SK-N-SH (cell line): ENCODE measurements at regions not wholly inside any gene's neighbourhood (a gene's known extent, or its start where the extent isn't known, plus 50 kb on each side); places are given as distances from the start of the nearest gene placed in this dataset.

Experiments used
- CTCF ChIA-PET: fragments of 300-600, 350-600 bp; formaldehyde crosslinking; extraction: SDS; loops from one replicate; lab custom pipeline; 2021; lab: Yijun Ruan, JAX
- POLR2A ChIA-PET: fragments of 350-600 bp; sonication (Branson Sonifier 250); formaldehyde crosslinking; extraction: SDS; loops from one replicate; lab custom pipeline; 2020; ENCODE audit warnings: antibody characterized with exemption, inconsistent platforms; lab: Yijun Ruan, JAX
- DNase-seq: peaks from one replicate; pipeline ENCODE4 v3.0.0; 2012
- H2AFZ ChIP-seq: fragments of 200-600 bp; sonication (generic); 2 replicates; pipeline ENCODE4 v1.8.1; 2016; ENCODE audit warnings: antibody characterized with exemption, mild to moderate bottlenecking, low read depth
- H3F3A ChIP-seq: fragments of 200-600 bp; sonication (generic); replicated peaks from 2 replicates; pipeline ENCODE3; 2016; ENCODE audit warnings: antibody characterized with exemption, mild to moderate bottlenecking; ENCODE audit not compliant: insufficient read depth
- H3K27ac ChIP-seq, 2 experiments: fragments of 200-500 bp in 1 of 2; fragments of 200-600 bp in 1 of 2; sonication (Bioruptor generic) in 1 of 2; sonication (generic), shearing (Covaris generic) in 1 of 2; 2 replicates each; pipeline versions ENCODE4 v1.5.1 to v1.6.1; 2014 to 2016; ENCODE audit warnings: low read depth in 2 of 2, inconsistent platforms in 1 of 2, low read length in 1 of 2, mild to moderate bottlenecking in 1 of 2, mixed read lengths in 1 of 2
- H3K27me3 ChIP-seq: fragments of 200-600 bp; sonication (generic), shearing (Covaris generic); 2 replicates; pipeline ENCODE4 v1.6.1; 2016; ENCODE audit warnings: mixed run types; ENCODE audit not compliant: insufficient read depth
- H3K36me3 ChIP-seq, 2 experiments: fragments of 200-500 bp in 1 of 2; fragments of 200-600 bp in 1 of 2; sonication (Bioruptor generic) in 1 of 2; sonication (generic) in 1 of 2; replicated peaks in 1 of 2; 2 replicates each; pipeline versions ENCODE3 to v1.5.1; 2014 to 2016; ENCODE audit warnings: low read length in 1 of 2, mild to moderate bottlenecking in 1 of 2; ENCODE audit not compliant: insufficient read depth in 2 of 2, control insufficient read depth in 1 of 2
- H3K4me1 ChIP-seq, 2 experiments: fragments of 200-500 bp in 1 of 2; fragments of 200-600 bp in 1 of 2; sonication (Bioruptor generic) in 1 of 2; sonication (generic), shearing (Covaris generic) in 1 of 2; 2 replicates each; pipeline versions ENCODE4 v1.5.1 to v1.6.1; 2014 to 2016; ENCODE audit warnings: low read depth in 1 of 2, low read length in 1 of 2, mixed run types in 1 of 2; ENCODE audit not compliant: insufficient read depth in 2 of 2, control insufficient read depth in 1 of 2
- H3K4me2 ChIP-seq: fragments of 200-600 bp; sonication (generic), shearing (Covaris generic); 2 replicates; pipeline ENCODE4 v1.6.1; 2017; ENCODE audit warnings: mixed run types
- H3K4me3 ChIP-seq, 2 experiments: fragments of 200-500 bp in 1 of 2; fragments of 200-600 bp in 1 of 2; sonication (Bioruptor generic) in 1 of 2; sonication (generic), shearing (Covaris generic) in 1 of 2; 2 replicates each; pipeline versions ENCODE4 v1.5.1 to v1.8.1; 2014 to 2016; ENCODE audit warnings: low read depth in 2 of 2, inconsistent platforms in 1 of 2, low read length in 1 of 2, mild to moderate bottlenecking in 1 of 2, mixed read lengths in 1 of 2, moderate library complexity in 1 of 2
- H3K79me2 ChIP-seq: fragments of 200-600 bp; sonication (generic); 2 replicates; pipeline ENCODE4 v1.8.1; 2017; ENCODE audit warnings: mild to moderate bottlenecking; ENCODE audit not compliant: insufficient read depth
- H3K9ac ChIP-seq: fragments of 200-600 bp; sonication (generic); 2 replicates; pipeline ENCODE4 v1.6.1; 2017; ENCODE audit warnings: mixed run types
- H3K9me2 ChIP-seq: fragments of 200-600 bp; sonication (generic); 2 replicates; pipeline ENCODE4 v1.6.1; 2017; ENCODE audit warnings: mixed run types
- H3K9me3 ChIP-seq: fragments of 200-600 bp; sonication (generic); 2 replicates; pipeline ENCODE4 v1.6.1; 2017; ENCODE audit warnings: mixed run types, mild to moderate bottlenecking, moderate library complexity
- H4K20me1 ChIP-seq: fragments of 200-600 bp; sonication (generic); 2 replicates; pipeline ENCODE4 v1.6.1; 2017; ENCODE audit warnings: mild to moderate bottlenecking, mixed run types; ENCODE audit not compliant: insufficient read depth
- CHD2 ChIP-seq: fragments of 150-350 bp; IDR thresholded peaks from 2 replicates; pipeline ENCODE4 v1.6.1; 2018; ENCODE audit warnings: low read length; ENCODE audit not compliant: partially characterized antibody
- EZH2phosphoT487 ChIP-seq: fragments of 200-600 bp; sonication (generic); IDR thresholded peaks from 2 replicates; pipeline ENCODE4 v1.6.1; 2017; ENCODE audit warnings: low read depth, mixed run types, mild to moderate bottlenecking, antibody characterized with exemption, moderate library complexity, borderline replicate concordance
- FOSL2 ChIP-seq: IDR thresholded peaks from 2 replicates; pipeline ENCODE4 v1.4.0; 2012; ENCODE audit warnings: low read depth, mild to moderate bottlenecking, moderate library complexity, borderline replicate concordance
- FOXJ3 ChIP-seq: sonication (generic); formaldehyde crosslinking; IDR thresholded peaks from 2 replicates; pipeline ENCODE4 v1.5.1; 2020; ENCODE audit warnings: mild to moderate bottlenecking, missing genetic modification reagents
- FOXM1 ChIP-seq: IDR thresholded peaks from 2 replicates; pipeline ENCODE4 v1.4.0; 2012; ENCODE audit warnings: low read depth, mild to moderate bottlenecking
- GABPA ChIP-seq: IDR thresholded peaks from 2 replicates; pipeline ENCODE4 v1.4.0; 2012; ENCODE audit warnings: low read depth, mild to moderate bottlenecking
- JUND ChIP-seq: IDR thresholded peaks from 2 replicates; pipeline ENCODE4 v1.4.0; 2012
- MEF2A ChIP-seq: IDR thresholded peaks from 2 replicates; pipeline ENCODE4 v1.4.0; 2012; ENCODE audit warnings: low read depth, borderline replicate concordance
- NFIC ChIP-seq: IDR thresholded peaks from 2 replicates; pipeline ENCODE4 v1.4.0; 2012; ENCODE audit warnings: borderline replicate concordance
- NRF1 ChIP-seq: IDR thresholded peaks from 2 replicates; pipeline ENCODE4 v1.6.1; 2012; ENCODE audit warnings: low read depth, mild to moderate bottlenecking, low read length
- RCOR1 ChIP-seq: fragments of 150-350 bp; IDR thresholded peaks from 2 replicates; pipeline ENCODE4 v1.6.1; 2017; ENCODE audit warnings: antibody characterized with exemption, low read length
- SIN3A ChIP-seq: IDR thresholded peaks from 2 replicates; pipeline ENCODE4 v1.6.1; 2012; ENCODE audit warnings: low read depth, mild to moderate bottlenecking, low read length, moderate library complexity, borderline replicate concordance
- TAF1 ChIP-seq: IDR thresholded peaks from 2 replicates; pipeline ENCODE4 v1.6.1; 2012; ENCODE audit warnings: low read depth, mild to moderate bottlenecking, low read length, moderate library complexity, borderline replicate concordance
- TCF12 ChIP-seq: IDR thresholded peaks from 2 replicates; pipeline ENCODE4 v1.4.0; 2012
- WGBS: methylation state at CpG from one replicate; pipeline ENCODE4 v1.1.6; 2017; ENCODE audit warnings: low lambda C conversion rate; 5-methylcytosine and 5-hydroxymethylcytosine counted together
- TF ChIP-seq, protein P1 (sequence below): IDR thresholded peaks from 2 replicates; pipeline ENCODE4; 2012
- TF ChIP-seq, protein P2 (sequence below): fragments of 200-600 bp; sonication (generic); IDR thresholded peaks from 2 replicates; pipeline ENCODE4 v1.6.1; 2017; ENCODE audit warnings: antibody characterized with exemption, mild to moderate bottlenecking, moderate library complexity
- TF ChIP-seq, protein P3 (sequence below): IDR thresholded peaks from 2 replicates; pipeline ENCODE4 v1.4.0; 2012; ENCODE audit warnings: low read depth, borderline replicate concordance
- TF ChIP-seq, protein P4 (sequence below): IDR thresholded peaks from 2 replicates; pipeline ENCODE4 v1.6.1; 2012; ENCODE audit warnings: mild to moderate bottlenecking, low read depth, low read length, moderate library complexity

DNA sequence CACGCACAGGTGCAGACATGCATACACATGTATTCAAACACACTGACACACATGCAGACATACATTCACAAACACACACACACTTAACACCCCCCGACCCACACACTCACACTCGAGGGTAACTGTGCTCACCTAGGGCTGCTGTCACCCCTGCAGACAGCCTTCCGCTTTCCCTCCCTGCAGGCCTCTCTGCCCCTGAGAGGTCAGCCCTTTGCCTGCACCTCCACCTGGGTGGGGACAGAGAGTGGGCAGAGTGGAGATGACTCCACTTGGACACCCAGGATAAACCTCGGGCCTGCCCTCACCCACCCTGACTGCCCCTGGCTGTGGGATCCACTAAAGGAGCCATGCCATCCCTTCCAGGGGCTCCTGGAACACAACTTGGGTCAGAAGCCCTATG, 264.3 kb downstream of the PTPRU start:
- Histone ChIP-seq H3K4me3 (no peak overlapping the region), H3K4me1 (peaks cover 0 to 21% of the 10 kb centered on the region in 2 experiments; a peak in 1 of 4 replicates), H3F3A (no peaks in the 10 kb centered on the region), H3K79me2 (no peaks in the 10 kb centered on the region), H3K4me2 (no peak overlapping the region), H3K9me2 (no peaks in the 10 kb centered on the region), H3K9me3 (no peaks in the 10 kb centered on the region), H3K27ac (no peak overlapping the region), H4K20me1 (no peaks in the 10 kb centered on the region), H3K9ac (no peak overlapping the region), H3K36me3 (no peaks in the 10 kb centered on the region), H3K27me3 (no peaks in the 10 kb centered on the region; the same call in 1 of the 2 replicates), H2AFZ (no peak overlapping the region)
- ChIA-PET CTCF (no interaction called here), POLR2A (no interaction called here)
- WGBS = 53% methylated on average over 4 of the region's 5 CpGs
- TF ChIP-seq TAF1 (no peak), SIN3A (no peak), CHD2 (no peak)
- TF ChIP-seq, protein P1, sequence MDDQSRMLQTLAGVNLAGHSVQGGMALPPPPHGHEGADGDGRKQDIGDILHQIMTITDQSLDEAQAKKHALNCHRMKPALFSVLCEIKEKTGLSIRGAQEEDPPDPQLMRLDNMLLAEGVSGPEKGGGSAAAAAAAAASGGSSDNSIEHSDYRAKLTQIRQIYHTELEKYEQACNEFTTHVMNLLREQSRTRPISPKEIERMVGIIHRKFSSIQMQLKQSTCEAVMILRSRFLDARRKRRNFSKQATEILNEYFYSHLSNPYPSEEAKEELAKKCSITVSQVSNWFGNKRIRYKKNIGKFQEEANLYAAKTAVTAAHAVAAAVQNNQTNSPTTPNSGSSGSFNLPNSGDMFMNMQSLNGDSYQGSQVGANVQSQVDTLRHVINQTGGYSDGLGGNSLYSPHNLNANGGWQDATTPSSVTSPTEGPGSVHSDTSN = no peak
- TF ChIP-seq, protein P2, sequence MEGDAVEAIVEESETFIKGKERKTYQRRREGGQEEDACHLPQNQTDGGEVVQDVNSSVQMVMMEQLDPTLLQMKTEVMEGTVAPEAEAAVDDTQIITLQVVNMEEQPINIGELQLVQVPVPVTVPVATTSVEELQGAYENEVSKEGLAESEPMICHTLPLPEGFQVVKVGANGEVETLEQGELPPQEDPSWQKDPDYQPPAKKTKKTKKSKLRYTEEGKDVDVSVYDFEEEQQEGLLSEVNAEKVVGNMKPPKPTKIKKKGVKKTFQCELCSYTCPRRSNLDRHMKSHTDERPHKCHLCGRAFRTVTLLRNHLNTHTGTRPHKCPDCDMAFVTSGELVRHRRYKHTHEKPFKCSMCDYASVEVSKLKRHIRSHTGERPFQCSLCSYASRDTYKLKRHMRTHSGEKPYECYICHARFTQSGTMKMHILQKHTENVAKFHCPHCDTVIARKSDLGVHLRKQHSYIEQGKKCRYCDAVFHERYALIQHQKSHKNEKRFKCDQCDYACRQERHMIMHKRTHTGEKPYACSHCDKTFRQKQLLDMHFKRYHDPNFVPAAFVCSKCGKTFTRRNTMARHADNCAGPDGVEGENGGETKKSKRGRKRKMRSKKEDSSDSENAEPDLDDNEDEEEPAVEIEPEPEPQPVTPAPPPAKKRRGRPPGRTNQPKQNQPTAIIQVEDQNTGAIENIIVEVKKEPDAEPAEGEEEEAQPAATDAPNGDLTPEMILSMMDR = no peak
- TF ChIP-seq, protein P3, sequence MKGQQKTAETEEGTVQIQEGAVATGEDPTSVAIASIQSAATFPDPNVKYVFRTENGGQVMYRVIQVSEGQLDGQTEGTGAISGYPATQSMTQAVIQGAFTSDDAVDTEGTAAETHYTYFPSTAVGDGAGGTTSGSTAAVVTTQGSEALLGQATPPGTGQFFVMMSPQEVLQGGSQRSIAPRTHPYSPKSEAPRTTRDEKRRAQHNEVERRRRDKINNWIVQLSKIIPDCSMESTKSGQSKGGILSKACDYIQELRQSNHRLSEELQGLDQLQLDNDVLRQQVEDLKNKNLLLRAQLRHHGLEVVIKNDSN = no peak
- DNase-seq = no peak

DNA sequence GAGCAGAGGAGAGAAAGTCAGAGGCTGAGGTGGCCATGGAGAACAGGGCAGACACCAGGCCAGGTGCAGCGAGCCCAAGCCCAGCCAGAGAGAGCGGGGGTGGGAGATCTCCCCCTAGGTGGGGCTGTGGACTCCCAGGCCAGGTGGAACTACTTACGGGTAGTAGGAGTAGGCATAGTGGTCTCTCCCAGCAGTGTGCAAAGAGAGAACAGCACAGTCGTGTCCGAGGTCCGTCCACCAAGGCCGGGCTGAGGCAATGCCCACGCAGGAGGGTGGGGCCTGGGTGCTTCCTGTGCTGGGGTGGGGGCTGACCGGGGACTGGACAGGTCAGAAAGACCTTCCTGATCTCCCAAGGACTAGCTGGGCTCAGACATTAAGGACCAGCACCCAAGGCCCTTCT, 263.7 kb downstream of the PTPRU start:
- no peak overlapping the region for H3K27ac ChIP-seq
- DNase-seq = no peak
- no peaks in the 10 kb centered on the region for H3F3A ChIP-seq
- no peaks in the 10 kb centered on the region; the same call in 1 of the 2 replicates for H3K27me3 ChIP-seq
- H3K9me2 ChIP-seq = no peaks in the 10 kb centered on the region
- no peaks in the 10 kb centered on the region for H3K36me3 ChIP-seq
- ChIA-PET CTCF (interaction anchor here (1.7 kb wide), 1 partner anchor 14 kb away, joined by 5 read pairs; no protein-coding TSS in a partner anchor), POLR2A (no interaction called here)
- 20% methylated on average over 3 of the region's 9 CpGs for WGBS
- H3K9me3 ChIP-seq = no peaks in the 10 kb centered on the region
- H4K20me1 ChIP-seq = no peaks in the 10 kb centered on the region
- H3K9ac ChIP-seq = no peak overlapping the region
- no peak overlapping the region for H3K4me3 ChIP-seq
- H2AFZ ChIP-seq = no peak overlapping the region
- no peak overlapping the region for H3K4me2 ChIP-seq
- peaks cover 0 to 21% of the 10 kb centered on the region in 2 experiments; a peak in 1 of 4 replicates for H3K4me1 ChIP-seq
- H3K79me2 ChIP-seq = no peaks in the 10 kb centered on the region
- TF ChIP-seq, protein P3 = no peak
- TF ChIP-seq TCF12 (no peak), GABPA (no peak), NFIC (no peak), FOXJ3 (CRISPR knock-in tag) (no peak), EZH2phosphoT487 (no peak), MEF2A (no peak), FOXM1 (no peak), FOSL2 (no peak), JUND (no peak), RCOR1 (no peak), NRF1 (no peak)
- TF ChIP-seq, protein P1 = no peak
- TF ChIP-seq, protein P4, sequence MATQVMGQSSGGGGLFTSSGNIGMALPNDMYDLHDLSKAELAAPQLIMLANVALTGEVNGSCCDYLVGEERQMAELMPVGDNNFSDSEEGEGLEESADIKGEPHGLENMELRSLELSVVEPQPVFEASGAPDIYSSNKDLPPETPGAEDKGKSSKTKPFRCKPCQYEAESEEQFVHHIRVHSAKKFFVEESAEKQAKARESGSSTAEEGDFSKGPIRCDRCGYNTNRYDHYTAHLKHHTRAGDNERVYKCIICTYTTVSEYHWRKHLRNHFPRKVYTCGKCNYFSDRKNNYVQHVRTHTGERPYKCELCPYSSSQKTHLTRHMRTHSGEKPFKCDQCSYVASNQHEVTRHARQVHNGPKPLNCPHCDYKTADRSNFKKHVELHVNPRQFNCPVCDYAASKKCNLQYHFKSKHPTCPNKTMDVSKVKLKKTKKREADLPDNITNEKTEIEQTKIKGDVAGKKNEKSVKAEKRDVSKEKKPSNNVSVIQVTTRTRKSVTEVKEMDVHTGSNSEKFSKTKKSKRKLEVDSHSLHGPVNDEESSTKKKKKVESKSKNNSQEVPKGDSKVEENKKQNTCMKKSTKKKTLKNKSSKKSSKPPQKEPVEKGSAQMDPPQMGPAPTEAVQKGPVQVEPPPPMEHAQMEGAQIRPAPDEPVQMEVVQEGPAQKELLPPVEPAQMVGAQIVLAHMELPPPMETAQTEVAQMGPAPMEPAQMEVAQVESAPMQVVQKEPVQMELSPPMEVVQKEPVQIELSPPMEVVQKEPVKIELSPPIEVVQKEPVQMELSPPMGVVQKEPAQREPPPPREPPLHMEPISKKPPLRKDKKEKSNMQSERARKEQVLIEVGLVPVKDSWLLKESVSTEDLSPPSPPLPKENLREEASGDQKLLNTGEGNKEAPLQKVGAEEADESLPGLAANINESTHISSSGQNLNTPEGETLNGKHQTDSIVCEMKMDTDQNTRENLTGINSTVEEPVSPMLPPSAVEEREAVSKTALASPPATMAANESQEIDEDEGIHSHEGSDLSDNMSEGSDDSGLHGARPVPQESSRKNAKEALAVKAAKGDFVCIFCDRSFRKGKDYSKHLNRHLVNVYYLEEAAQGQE = no peak
